ENCODE measurements at regions not wholly inside any gene's neighbourhood (a gene's known extent, or its start where the extent isn't known, plus 50 kb on each side); places are given as distances from the start of the nearest gene placed in this dataset.

GRCh38 chr17:14755002-14755401 is 454.1 kb downstream of the HS3ST3B1 start:
- no peaks in the 10 kb centered on the region for H3K36me3 ChIP-seq (ENCODE audit: control insufficient read depth, insufficient read depth, low read length)
- DNase-seq (ENCODE audit: low read depth) (no peak), FAIRE-seq (no peak)
- no peaks in the 10 kb centered on the region for H3K27me3 ChIP-seq (ENCODE audit: control insufficient read depth, insufficient read depth, low read length)
- TF ChIP-seq, protein P1, sequence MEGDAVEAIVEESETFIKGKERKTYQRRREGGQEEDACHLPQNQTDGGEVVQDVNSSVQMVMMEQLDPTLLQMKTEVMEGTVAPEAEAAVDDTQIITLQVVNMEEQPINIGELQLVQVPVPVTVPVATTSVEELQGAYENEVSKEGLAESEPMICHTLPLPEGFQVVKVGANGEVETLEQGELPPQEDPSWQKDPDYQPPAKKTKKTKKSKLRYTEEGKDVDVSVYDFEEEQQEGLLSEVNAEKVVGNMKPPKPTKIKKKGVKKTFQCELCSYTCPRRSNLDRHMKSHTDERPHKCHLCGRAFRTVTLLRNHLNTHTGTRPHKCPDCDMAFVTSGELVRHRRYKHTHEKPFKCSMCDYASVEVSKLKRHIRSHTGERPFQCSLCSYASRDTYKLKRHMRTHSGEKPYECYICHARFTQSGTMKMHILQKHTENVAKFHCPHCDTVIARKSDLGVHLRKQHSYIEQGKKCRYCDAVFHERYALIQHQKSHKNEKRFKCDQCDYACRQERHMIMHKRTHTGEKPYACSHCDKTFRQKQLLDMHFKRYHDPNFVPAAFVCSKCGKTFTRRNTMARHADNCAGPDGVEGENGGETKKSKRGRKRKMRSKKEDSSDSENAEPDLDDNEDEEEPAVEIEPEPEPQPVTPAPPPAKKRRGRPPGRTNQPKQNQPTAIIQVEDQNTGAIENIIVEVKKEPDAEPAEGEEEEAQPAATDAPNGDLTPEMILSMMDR (IDR thresholded peaks at IDR 0.05; ENCODE audit: insufficient read depth, low read length, severe bottlenecking) = no peak
- H3K4me3 ChIP-seq (ENCODE audit: low read depth, low read length) = no peak overlapping the region

GRCh38 chr17:14753383-14753782 is 452.5 kb downstream of the HS3ST3B1 start:
- TF ChIP-seq, protein P1 (IDR thresholded peaks at IDR 0.05; ENCODE audit: insufficient read depth, low read length, severe bottlenecking) = no peak
- no peak for DNase-seq (ENCODE audit: low read depth)
- no peak for FAIRE-seq
- no peaks in the 10 kb centered on the region for H3K27me3 ChIP-seq (ENCODE audit: control insufficient read depth, insufficient read depth, low read length)
- no peak overlapping the region for H3K4me3 ChIP-seq (ENCODE audit: low read depth, low read length)
- H3K36me3 ChIP-seq (ENCODE audit: control insufficient read depth, insufficient read depth, low read length) = no peaks in the 10 kb centered on the region

- Histone ChIP-seq H3K27me3 (ENCODE audit: control insufficient read depth, insufficient read depth, low read length) (no peaks in the 10 kb centered on the region), H3K36me3 (ENCODE audit: control insufficient read depth, insufficient read depth, low read length) (no peaks in the 10 kb centered on the region), H3K4me3 (ENCODE audit: low read depth, low read length) (no peak overlapping the region)
- TF ChIP-seq, protein P1 (IDR thresholded peaks at IDR 0.05; ENCODE audit: insufficient read depth, low read length, severe bottlenecking) = no peak
- no peak for DNase-seq (ENCODE audit: low read depth)
- FAIRE-seq = no peak
These were observed 451.1 kb downstream of the HS3ST3B1 start for GRCh38 chr17:14752011-14752410.

GRCh38 chr17:14750866-14751265 is 450.0 kb downstream of the HS3ST3B1 start:
- Histone ChIP-seq H3K27me3 (ENCODE audit: control insufficient read depth, insufficient read depth, low read length) (no peaks in the 10 kb centered on the region), H3K36me3 (ENCODE audit: control insufficient read depth, insufficient read depth, low read length) (no peaks in the 10 kb centered on the region), H3K4me3 (ENCODE audit: low read depth, low read length) (no peak overlapping the region)
- FAIRE-seq (no peak), DNase-seq (ENCODE audit: low read depth) (no peak)
- TF ChIP-seq, protein P1 (IDR thresholded peaks at IDR 0.05; ENCODE audit: insufficient read depth, low read length, severe bottlenecking) = no peak

GRCh38 chr17:14749269-14749668 is 448.4 kb downstream of the HS3ST3B1 start:
- TF ChIP-seq, protein P1 (IDR thresholded peaks at IDR 0.05; ENCODE audit: insufficient read depth, low read length, severe bottlenecking) = no peak
- FAIRE-seq (peak; percentile 72), DNase-seq (ENCODE audit: low read depth) (no peak)
- Histone ChIP-seq H3K27me3 (ENCODE audit: control insufficient read depth, insufficient read depth, low read length) (no peaks in the 10 kb centered on the region), H3K36me3 (ENCODE audit: control insufficient read depth, insufficient read depth, low read length) (no peaks in the 10 kb centered on the region), H3K4me3 (ENCODE audit: low read depth, low read length) (no peak overlapping the region)

DNA sequence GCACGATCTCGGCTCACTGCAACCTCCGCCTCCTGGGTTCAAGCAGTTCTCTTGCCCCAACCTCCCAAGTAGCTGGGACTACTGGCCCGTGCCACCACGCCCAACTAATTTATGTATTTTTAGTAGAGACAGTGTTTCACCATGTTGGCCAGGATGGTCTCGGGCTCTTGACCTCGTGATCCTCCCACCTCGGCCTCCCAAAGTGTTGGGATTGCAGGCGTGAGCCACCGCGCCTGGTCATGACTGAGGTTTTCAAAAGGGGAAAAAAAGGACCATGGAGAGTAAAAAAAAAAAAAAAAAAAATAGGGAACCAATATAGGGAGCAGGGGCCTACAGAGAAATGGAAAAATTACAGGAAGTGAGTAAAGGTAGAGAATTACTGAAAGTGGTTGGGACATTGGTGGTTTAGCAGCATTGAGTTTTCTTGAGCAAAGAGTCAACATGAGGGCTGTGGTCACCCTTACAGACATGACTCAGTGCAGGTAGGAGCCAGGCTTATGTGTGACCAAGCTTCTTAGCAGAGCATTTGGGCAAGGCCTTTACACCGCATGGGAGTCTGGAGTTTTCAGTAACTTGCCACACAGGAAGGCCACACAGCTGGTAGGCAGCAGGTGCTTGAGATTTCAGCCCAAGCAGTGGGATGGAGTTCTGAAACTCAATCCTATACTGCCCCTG is 447.3 kb downstream of the HS3ST3B1 start:
- TF ChIP-seq, protein P1 (IDR thresholded peaks at IDR 0.05; ENCODE audit: insufficient read depth, low read length, severe bottlenecking) = no peak
- Histone ChIP-seq H3K36me3 (ENCODE audit: control insufficient read depth, insufficient read depth, low read length) (no peaks in the 10 kb centered on the region), H3K4me3 (ENCODE audit: low read depth, low read length) (no peak overlapping the region), H3K27me3 (ENCODE audit: control insufficient read depth, insufficient read depth, low read length) (no peaks in the 10 kb centered on the region)
- DNase-seq (ENCODE audit: low read depth) (peak; percentile 89), FAIRE-seq (no peak)

Measured in bronchial epithelial cell (primary cell).